Uterus (tissue), 3 donors: ENCODE measurements at regions not wholly inside any gene's neighbourhood (a gene's known extent, or its start where the extent isn't known, plus 50 kb on each side); places are given as distances from the start of the nearest gene placed in this dataset.

Source experiments
- DNase-seq, 2 donors: peaks; one replicate each; pipeline ENCODE4 v3.0.0-alpha.2; 2019 to 2020
- H3K27ac ChIP-seq, 2 donors: fragments of 200-600 bp; sonication (generic); 1 replicate in 1 of 2; 2 replicates in 1 of 2; pipeline ENCODE4 v1.5.1; 2016 to 2018
- H3K27me3 ChIP-seq, 2 donors: fragments of 200-600 bp; sonication (generic); one replicate each; pipeline ENCODE4 v1.5.1; 2018 to 2019; ENCODE audit warnings: control low read depth in 1 of 2
- H3K36me3 ChIP-seq, 2 donors: fragments of 200-600 bp; sonication (generic); one replicate each; pipeline ENCODE4 v1.5.1; 2019; ENCODE audit warnings: control low read depth in 1 of 2
- H3K4me1 ChIP-seq, 2 donors: fragments of 200-600 bp; sonication (generic); one replicate each; pipeline ENCODE4 v1.5.1; 2018 to 2019; ENCODE audit warnings: control low read depth in 1 of 2
- H3K4me3 ChIP-seq, 2 donors: fragments of 200-600 bp; sonication (generic); 1 replicate in 1 of 2; 2 replicates in 1 of 2; pipeline ENCODE4 v1.5.1; 2018 to 2019; ENCODE audit warnings: mild to moderate bottlenecking in 1 of 2
- H3K9me3 ChIP-seq, 2 donors: fragments of 200-600 bp; sonication (generic); one replicate each; pipeline ENCODE4 v1.5.1; 2019; ENCODE audit warnings: control low read depth in 1 of 2
- POLR2A ChIP-seq, 2 donors: fragments of 450-650 bp; IDR thresholded peaks; one replicate each; pipeline ENCODE4 v1.6.1; 2016; ENCODE audit warnings: antibody characterized with exemption in 2 of 2, mild to moderate bottlenecking in 1 of 2, moderate library complexity in 1 of 2
- intact Hi-C: fragments of 100-400 bp; cut with DNase I; formaldehyde crosslinking; loops from one replicate; pipeline ENCODE4 v1.15.1; 2023; ENCODE audit warnings: low total_unique reads
- TF ChIP-seq, protein P1 (sequence below), 4 experiments: fragments of 200-600 bp in 2 of 4; fragments of 450-650 bp in 2 of 4; sonication (generic) in 2 of 4; IDR thresholded peaks; one replicate each; pipeline ENCODE4 v1.5.1; 2016 to 2019; ENCODE audit warnings: antibody characterized with exemption in 4 of 4, mild to moderate bottlenecking in 2 of 4, moderate library complexity in 1 of 4
- donor health status: DM: yes; HTN: yes; CAD: no.

DNA sequence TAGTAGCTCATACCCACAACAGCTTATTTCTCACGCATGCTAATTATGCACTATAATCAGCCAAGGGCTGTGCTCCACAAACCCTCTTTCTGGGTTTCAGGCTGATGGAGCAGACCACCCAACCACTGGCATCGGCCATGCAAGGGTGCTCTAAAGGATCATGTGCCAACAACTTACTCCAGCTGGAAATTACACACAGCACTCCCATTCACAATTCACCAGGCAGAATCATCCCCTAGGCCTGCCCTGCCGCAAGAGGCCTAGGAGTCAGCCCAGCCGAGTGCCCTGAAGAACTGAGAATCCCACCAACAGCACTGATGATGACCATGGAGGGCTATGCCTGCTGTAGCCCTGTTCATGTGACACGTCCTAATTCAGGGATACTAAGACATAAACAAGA lies 216.2 kb upstream of the CHRNA7 start:
- no peak for DNase-seq
- H3K4me1 ChIP-seq, result no peaks in the 10 kb centered on the region
- H3K36me3 ChIP-seq, result no peaks in the 10 kb centered on the region
- TF ChIP-seq, protein P1, sequence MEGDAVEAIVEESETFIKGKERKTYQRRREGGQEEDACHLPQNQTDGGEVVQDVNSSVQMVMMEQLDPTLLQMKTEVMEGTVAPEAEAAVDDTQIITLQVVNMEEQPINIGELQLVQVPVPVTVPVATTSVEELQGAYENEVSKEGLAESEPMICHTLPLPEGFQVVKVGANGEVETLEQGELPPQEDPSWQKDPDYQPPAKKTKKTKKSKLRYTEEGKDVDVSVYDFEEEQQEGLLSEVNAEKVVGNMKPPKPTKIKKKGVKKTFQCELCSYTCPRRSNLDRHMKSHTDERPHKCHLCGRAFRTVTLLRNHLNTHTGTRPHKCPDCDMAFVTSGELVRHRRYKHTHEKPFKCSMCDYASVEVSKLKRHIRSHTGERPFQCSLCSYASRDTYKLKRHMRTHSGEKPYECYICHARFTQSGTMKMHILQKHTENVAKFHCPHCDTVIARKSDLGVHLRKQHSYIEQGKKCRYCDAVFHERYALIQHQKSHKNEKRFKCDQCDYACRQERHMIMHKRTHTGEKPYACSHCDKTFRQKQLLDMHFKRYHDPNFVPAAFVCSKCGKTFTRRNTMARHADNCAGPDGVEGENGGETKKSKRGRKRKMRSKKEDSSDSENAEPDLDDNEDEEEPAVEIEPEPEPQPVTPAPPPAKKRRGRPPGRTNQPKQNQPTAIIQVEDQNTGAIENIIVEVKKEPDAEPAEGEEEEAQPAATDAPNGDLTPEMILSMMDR (IDR thresholded peaks at IDR 0.05), result no peak
- no peak for TF ChIP-seq POLR2A (IDR thresholded peaks at IDR 0.05)
- no peak overlapping the region for H3K4me3 ChIP-seq
- H3K27ac ChIP-seq, result no peak overlapping the region
- no peaks in the 10 kb centered on the region for H3K9me3 ChIP-seq
- intact Hi-C loops, result no loop called here
- H3K27me3 ChIP-seq, result no peaks in the 10 kb centered on the region

DNA sequence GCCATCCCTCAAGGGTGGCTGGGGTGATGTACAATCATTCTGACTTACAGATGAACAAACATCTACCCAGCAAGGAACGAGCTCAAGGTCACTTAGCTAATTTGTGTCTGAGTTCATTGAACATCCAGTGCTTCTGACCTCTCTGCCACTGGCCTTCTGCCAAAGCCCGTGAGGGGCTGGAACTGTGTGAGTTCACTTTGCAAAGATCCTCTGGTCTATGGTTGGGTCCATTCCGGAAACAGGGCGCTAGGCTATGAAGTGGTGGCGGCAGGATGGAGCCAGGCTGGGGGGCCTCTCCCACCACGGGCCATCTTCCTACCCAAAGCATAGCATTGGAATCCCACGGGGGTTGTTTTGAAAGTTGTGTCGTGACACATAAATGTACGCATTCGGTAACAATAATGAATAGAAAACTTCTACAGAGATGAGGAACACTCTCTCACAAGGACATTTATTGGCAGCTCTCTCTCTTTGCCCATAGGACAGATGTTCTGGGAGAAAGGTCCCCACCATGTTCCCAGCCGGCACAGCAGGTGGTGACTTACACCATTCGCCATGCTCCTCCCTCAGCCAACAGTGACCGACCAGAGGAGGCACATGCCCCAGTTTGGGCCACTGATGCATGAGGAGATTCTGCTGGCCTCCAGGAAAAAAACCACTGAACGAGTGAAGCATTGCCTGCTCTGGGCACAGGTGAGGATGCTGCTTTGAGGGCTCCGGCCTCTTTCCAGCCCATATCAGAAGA lies 214.7 kb upstream of the CHRNA7 start:
- Histone ChIP-seq H3K27ac (no peak overlapping the region), H3K36me3 (no peaks in the 10 kb centered on the region), H3K4me3 (no peak overlapping the region), H3K27me3 (no peaks in the 10 kb centered on the region), H3K9me3 (no peaks in the 10 kb centered on the region), H3K4me1 (no peaks in the 10 kb centered on the region)
- no peak for DNase-seq
- intact Hi-C loops, result no loop called here
- TF ChIP-seq POLR2A (IDR thresholded peaks at IDR 0.05), result no peak
- TF ChIP-seq, protein P1 (IDR thresholded peaks at IDR 0.05), result no peak

DNA sequence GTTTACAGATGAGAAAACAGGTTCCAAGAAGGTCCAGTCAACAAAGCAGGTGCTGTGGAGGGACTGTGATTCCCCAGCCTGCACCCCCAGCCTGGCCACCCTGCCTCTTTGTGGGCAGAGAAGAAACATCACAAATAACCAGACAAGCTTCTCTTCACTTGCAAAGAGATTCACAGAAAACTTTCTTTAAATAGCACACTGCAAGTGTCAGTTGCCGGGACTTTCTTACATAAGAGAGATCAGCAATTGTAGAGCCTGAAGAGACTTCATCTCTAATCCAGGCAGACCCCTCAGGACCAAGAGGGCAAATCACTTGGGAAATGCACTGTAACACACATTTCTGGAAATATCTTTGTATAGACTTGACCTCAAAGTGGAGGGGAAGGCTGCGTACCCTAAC lies 207.9 kb upstream of the CHRNA7 start:
- DNase-seq, result no peak
- no peaks in the 10 kb centered on the region for H3K9me3 ChIP-seq
- H3K27ac ChIP-seq, result no peak overlapping the region
- no peak for TF ChIP-seq POLR2A (IDR thresholded peaks at IDR 0.05)
- TF ChIP-seq, protein P1 (IDR thresholded peaks at IDR 0.05), result no peak
- no peaks in the 10 kb centered on the region for H3K4me1 ChIP-seq
- intact Hi-C loops, result no loop called here
- no peaks in the 10 kb centered on the region for H3K36me3 ChIP-seq
- no peaks in the 10 kb centered on the region for H3K27me3 ChIP-seq
- H3K4me3 ChIP-seq, result no peak overlapping the region

DNA sequence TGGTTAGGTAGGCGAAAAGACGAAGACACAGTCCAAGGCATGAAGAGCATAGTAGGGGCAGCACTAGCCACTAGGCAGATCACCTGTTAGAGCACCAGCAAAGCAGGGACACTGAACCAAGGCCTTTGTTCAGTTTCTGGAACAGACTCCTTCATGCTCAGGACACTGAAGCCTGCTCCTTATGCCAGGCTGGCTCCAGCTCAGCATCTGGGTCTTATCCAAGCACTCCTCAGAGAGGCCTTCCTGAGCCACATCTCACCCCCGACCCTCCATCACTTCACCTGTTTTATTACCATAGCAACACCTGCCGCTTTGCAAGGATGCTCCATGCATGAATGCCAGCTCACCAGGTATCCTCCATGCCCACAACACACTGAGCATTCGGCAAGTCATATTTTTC lies 206.3 kb upstream of the CHRNA7 start:
- H3K4me1 ChIP-seq, result no peaks in the 10 kb centered on the region
- TF ChIP-seq, protein P1 (IDR thresholded peaks at IDR 0.05), result no peak
- TF ChIP-seq POLR2A (IDR thresholded peaks at IDR 0.05), result no peak
- H3K4me3 ChIP-seq, result no peak overlapping the region
- no peaks in the 10 kb centered on the region for H3K27me3 ChIP-seq
- no peak overlapping the region for H3K27ac ChIP-seq
- intact Hi-C loops, result no loop called here
- no peaks in the 10 kb centered on the region for H3K9me3 ChIP-seq
- H3K36me3 ChIP-seq, result no peaks in the 10 kb centered on the region
- no peak for DNase-seq

DNA sequence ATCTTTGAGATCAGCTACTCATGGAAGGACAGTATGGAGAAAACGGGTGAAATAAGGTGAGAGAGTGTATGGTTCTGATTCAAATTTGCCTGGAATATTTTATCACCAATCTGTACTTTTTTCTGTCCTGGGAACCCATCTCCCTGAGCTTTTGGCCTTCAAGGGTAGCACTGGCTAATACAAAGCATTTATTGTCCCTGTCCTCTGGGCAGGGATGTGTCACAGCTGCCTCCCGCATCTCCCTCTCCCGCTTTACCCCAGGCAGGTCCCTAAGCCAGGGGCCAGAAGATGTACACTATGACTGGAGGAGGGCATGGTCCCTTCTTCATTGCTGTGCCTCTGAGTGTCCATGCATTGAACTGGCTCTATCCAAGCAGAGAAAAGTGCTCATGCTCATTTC lies 201.7 kb upstream of the CHRNA7 start:
- Histone ChIP-seq H3K4me1 (no peaks in the 10 kb centered on the region), H3K36me3 (no peaks in the 10 kb centered on the region), H3K27ac (no peak overlapping the region), H3K27me3 (no peaks in the 10 kb centered on the region), H3K9me3 (no peaks in the 10 kb centered on the region), H3K4me3 (no peak overlapping the region)
- intact Hi-C loops, result no loop called here
- DNase-seq, result no peak
- TF ChIP-seq, protein P1 (IDR thresholded peaks at IDR 0.05), result no peak
- TF ChIP-seq POLR2A (IDR thresholded peaks at IDR 0.05), result no peak
